ENCODE measurements at regions not wholly inside any gene's neighbourhood (a gene's known extent, or its start where the extent isn't known, plus 50 kb on each side); places are given as distances from the start of the nearest gene placed in this dataset.

DNA sequence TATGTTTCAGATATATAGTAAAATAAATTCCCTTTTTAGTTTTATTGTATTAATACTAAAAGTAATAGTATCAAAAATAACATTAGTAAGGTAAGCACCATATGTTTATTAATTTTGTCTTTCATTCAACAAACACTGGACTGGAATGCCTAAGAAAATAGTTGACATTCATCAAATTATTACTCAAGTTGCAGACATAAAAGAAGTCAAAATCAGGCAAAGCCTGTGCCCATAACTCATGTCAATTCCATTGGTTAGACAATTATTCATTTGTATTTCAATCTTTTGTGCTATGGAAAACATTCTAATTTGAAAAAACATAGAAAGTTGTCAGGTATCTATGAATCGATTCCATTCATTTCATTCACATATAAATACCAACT lies 158.9 kb downstream of the CEMIP2 start:
- TF ChIP-seq CTCF (IDR thresholded peaks at IDR 0.05), result no peak
- no peak for TF ChIP-seq POLR2A (IDR thresholded peaks at IDR 0.05)
